A673 (cell line): ENCODE measurements at regions not wholly inside any gene's neighbourhood (a gene's known extent, or its start where the extent isn't known, plus 50 kb on each side); places are given as distances from the start of the nearest gene placed in this dataset.
"Not testable (repeated sequence)": the region's sequence is repeated elsewhere in the genome, so short reads cannot be mapped to it uniquely, and the experiment has no call there.

Experiments used
- BruUV-seq: library from RNA; stranded (reverse); fragments of 400-500 nt; replicated peaks from 2 replicates; lab custom pipeline; 2021; lab: Mats Ljungman, UMichigan
- CTCF ChIA-PET: fragments of 300-600 bp; sonication (Branson Sonifier 250); formaldehyde crosslinking; loops from one replicate; lab custom pipeline; 2022; ENCODE audit warnings: antibody characterized with exemption; lab: Charles Lee
- POLR2A ChIA-PET: fragments of 300-600 bp; sonication (Branson Sonifier 250); formaldehyde crosslinking; loops from one replicate; lab custom pipeline; 2022; ENCODE audit warnings: antibody characterized with exemption; ENCODE audit not compliant: low non-redundant PET; lab: Charles Lee
- DNase-seq: peaks from one replicate; pipeline ENCODE4 v3.0.0-alpha.2; 2015; ENCODE audit warnings: low spot score
- H3K27ac ChIP-seq: fragments of 200-600 bp; sonication (generic); 2 replicates; pipeline ENCODE4 v1.5.1; 2016; ENCODE audit warnings: mixed run types, low read depth, mild to moderate bottlenecking, mixed read lengths, antibody characterized with exemption, low read length; ENCODE audit not compliant: poor library complexity, severe bottlenecking
- H3K27me3 ChIP-seq: fragments of 200-600 bp; sonication (generic); replicated peaks from 2 replicates; pipeline ENCODE4 v1.6.1; 2017; ENCODE audit warnings: mixed run types, low read depth, mild to moderate bottlenecking, mixed read lengths, antibody characterized with exemption, low read length; ENCODE audit not compliant: insufficient read depth, poor library complexity
- H3K36me3 ChIP-seq: fragments of 200-600 bp; sonication (generic); 2 replicates; pipeline ENCODE4 v1.6.1; 2016; ENCODE audit warnings: mixed run types, mild to moderate bottlenecking, mixed read lengths, antibody characterized with exemption, low read length; ENCODE audit not compliant: insufficient read depth, poor library complexity, severe bottlenecking
- H3K4me1 ChIP-seq: fragments of 200-600 bp; sonication (generic); 2 replicates; pipeline ENCODE4 v1.6.1; 2017; ENCODE audit warnings: mixed run types, mild to moderate bottlenecking, mixed read lengths, antibody characterized with exemption, low read length; ENCODE audit not compliant: insufficient read depth, poor library complexity, severe bottlenecking
- H3K4me3 ChIP-seq: fragments of 200-600 bp; sonication (generic); 2 replicates; pipeline ENCODE4 v1.5.1; 2016; ENCODE audit warnings: low read depth, mixed run types, mild to moderate bottlenecking, mixed read lengths, low read length; ENCODE audit not compliant: poor library complexity, severe bottlenecking
- H3K9me3 ChIP-seq: fragments of 200-600 bp; sonication (generic); 2 replicates; pipeline ENCODE4 v1.6.1; 2016; ENCODE audit warnings: mixed run types, low read depth, mild to moderate bottlenecking, mixed read lengths, antibody characterized with exemption, low read length; ENCODE audit not compliant: poor library complexity, severe bottlenecking
- CTCF ChIP-seq: fragments of 300-800, 200-600 bp; sonication (generic); conservative IDR thresholded peaks from 2 replicates; pipeline ENCODE4 v1.5.1; 2017; ENCODE audit warnings: low read depth, mild to moderate bottlenecking, antibody characterized with exemption, low read length, moderate library complexity, mixed read lengths
- EZH2 ChIP-seq: fragments of 200-600 bp; sonication (generic); IDR thresholded peaks from 2 replicates; pipeline ENCODE4 v1.6.1; 2017; ENCODE audit warnings: borderline replicate concordance, low read depth, mild to moderate bottlenecking, mixed read lengths, antibody characterized with exemption, low read length; ENCODE audit not compliant: poor library complexity, severe bottlenecking
- intact Hi-C: fragments of 100-400 bp; cut with micrococcal nuclease; formaldehyde crosslinking; loops from one replicate; pipeline ENCODE4 v1.10.0; 2022; ENCODE audit not compliant: unreplicated experiment

DNA sequence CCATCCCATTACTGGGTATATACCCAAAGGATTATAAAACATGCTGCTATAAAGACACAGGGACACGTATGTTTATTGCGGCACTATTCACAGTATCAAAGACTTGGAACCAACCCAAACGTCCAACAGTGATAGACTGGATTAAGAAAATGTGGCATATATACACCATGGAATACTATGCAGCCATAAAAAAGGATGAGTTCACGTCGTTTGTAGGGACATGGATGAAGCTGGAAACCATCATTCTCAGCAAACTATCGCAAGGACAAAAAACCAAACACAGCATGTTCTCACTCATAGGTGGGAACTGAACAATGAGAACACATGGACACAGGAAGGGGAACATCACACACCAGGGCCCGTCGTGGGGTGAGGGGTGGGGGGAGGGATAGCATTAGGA, 106.1 kb downstream of the CHD1L start:
- H3K4me3 ChIP-seq, DNase-seq, H3K27me3 ChIP-seq, H3K4me1 ChIP-seq, H3K27ac ChIP-seq, H3K36me3 ChIP-seq, BruUV-seq, CTCF ChIA-PET, POLR2A ChIA-PET, H3K9me3 ChIP-seq, intact Hi-C loops: not testable (repeated sequence)

DNA sequence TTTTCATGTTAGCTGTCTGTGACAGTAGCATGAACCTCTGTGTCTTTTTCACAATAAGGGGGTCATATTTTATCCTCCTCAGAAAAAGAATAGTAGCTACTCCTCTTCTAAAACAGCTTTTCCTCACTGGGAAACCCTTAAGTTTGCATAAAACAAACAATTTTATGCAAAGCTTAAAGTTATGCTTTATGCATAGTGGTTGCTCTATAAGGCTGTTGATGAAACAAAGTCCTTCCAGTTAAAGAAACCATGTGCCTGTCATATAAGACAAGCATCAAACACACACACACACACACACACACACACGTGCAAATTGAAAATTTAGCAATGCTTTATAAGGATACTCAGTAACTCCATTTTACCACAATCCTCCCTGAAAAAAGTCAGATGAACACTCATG, 107.0 kb downstream of the CHD1L start:
- peaks cover 4% of the 10 kb centered on the region for H3K27me3 ChIP-seq
- CTCF ChIA-PET, result no interaction called here
- intact Hi-C loops, result no loop called here

DNA sequence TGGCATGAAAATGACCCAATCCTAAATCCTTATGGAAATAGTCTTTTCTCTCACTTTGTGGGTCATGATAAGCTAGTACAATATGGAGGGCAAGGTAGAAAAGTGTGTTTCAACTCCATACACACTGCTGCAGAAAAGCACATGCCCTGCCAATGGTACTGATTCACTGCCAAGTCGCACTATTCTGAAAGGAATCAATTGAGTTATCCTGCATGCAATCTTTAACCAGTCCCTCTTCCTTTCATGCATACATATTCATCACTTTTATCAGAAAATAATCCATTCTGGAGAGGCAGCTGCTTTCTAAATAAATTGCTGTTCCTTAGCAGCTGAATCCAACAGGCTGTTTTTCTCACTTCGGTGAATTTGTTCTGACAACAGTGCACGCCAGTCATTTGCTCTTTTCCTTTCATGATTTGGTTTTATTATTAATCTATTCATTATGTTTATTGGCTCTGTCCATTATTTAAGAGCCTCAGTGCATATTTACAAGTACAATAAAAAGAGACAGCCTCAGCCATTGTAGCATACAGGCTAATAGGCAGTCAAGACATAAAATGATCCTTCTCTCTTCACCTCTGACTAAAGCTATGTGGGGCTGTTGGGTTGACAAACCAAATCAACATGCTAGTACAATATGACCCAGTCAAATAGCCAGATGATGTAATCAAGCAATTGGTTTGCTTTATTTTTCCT, 108.8 kb downstream of the CHD1L start:
- intact Hi-C loops, result no loop called here
- ChIA-PET CTCF (no interaction called here), POLR2A (no interaction called here)
- no peak for DNase-seq
- H3K36me3 ChIP-seq, result no peaks in the 10 kb centered on the region
- no peak for TF ChIP-seq CTCF
- no peak for TF ChIP-seq EZH2
- no TSS peak for BruUV-seq
- H3K27ac ChIP-seq, result no peak overlapping the region
- H3K27me3 ChIP-seq, result peaks cover 8% of the 10 kb centered on the region
- H3K4me3 ChIP-seq, result no peak overlapping the region
- H3K9me3 ChIP-seq, result no peaks in the 10 kb centered on the region
- H3K4me1 ChIP-seq, result no peaks in the 10 kb centered on the region

More for the DNA sequence above, 107.0 kb downstream of the CHD1L start:
- POLR2A ChIA-PET, result no interaction called here
- Histone ChIP-seq H3K9me3 (no peaks in the 10 kb centered on the region), H3K4me1 (no peaks in the 10 kb centered on the region), H3K4me3 (no peak overlapping the region), H3K36me3 (no peaks in the 10 kb centered on the region), H3K27ac (no peak overlapping the region)
- no TSS peak for BruUV-seq
- no peak for TF ChIP-seq CTCF
- TF ChIP-seq EZH2, result no peak
- DNase-seq, result no peak
